Choroid plexus epithelial cell (primary cell): ENCODE measurements at regions not wholly inside any gene's neighbourhood (a gene's known extent, or its start where the extent isn't known, plus 50 kb on each side); places are given as distances from the start of the nearest gene placed in this dataset.

Experiments used
- DNase-seq: peaks from one replicate; pipeline ENCODE4 v3.0.0-alpha.2; 2010; ENCODE audit warnings: low read depth
- H3K4me3 ChIP-seq: 2 replicates; pipeline ENCODE4 v1.5.1; 2011; ENCODE audit warnings: low read depth, mild to moderate bottlenecking, control low read depth, low read length, moderate library complexity
- TF ChIP-seq, protein P1 (sequence below): conservative IDR thresholded peaks from 2 replicates; pipeline ENCODE4 v1.5.1; 2011; ENCODE audit warnings: low read depth, mild to moderate bottlenecking, control low read depth, inconsistent platforms, low read length, moderate library complexity

DNA sequence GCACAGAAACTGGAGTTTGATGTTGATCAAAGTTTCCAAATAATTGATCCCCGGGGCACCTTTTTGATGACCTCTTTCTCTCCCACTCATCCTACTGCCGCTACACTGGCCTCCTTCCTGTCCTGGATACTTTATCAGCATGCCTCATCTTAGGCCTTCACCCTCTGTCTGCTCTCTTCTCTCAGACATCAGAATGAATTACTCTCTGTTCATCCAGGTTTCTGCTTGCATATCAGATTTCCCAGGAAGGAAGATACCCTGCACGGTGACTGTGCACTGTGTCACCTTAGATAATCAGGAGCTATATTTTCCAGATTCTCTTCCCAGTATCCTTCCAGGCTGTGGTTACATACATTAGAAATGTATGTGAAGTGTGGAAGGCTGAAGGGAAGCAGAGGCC, 397.0 kb downstream of the DIRAS2 start:
- TF ChIP-seq, protein P1, sequence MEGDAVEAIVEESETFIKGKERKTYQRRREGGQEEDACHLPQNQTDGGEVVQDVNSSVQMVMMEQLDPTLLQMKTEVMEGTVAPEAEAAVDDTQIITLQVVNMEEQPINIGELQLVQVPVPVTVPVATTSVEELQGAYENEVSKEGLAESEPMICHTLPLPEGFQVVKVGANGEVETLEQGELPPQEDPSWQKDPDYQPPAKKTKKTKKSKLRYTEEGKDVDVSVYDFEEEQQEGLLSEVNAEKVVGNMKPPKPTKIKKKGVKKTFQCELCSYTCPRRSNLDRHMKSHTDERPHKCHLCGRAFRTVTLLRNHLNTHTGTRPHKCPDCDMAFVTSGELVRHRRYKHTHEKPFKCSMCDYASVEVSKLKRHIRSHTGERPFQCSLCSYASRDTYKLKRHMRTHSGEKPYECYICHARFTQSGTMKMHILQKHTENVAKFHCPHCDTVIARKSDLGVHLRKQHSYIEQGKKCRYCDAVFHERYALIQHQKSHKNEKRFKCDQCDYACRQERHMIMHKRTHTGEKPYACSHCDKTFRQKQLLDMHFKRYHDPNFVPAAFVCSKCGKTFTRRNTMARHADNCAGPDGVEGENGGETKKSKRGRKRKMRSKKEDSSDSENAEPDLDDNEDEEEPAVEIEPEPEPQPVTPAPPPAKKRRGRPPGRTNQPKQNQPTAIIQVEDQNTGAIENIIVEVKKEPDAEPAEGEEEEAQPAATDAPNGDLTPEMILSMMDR, result no peak
- no peak overlapping the region for H3K4me3 ChIP-seq
- no peak for DNase-seq

DNA sequence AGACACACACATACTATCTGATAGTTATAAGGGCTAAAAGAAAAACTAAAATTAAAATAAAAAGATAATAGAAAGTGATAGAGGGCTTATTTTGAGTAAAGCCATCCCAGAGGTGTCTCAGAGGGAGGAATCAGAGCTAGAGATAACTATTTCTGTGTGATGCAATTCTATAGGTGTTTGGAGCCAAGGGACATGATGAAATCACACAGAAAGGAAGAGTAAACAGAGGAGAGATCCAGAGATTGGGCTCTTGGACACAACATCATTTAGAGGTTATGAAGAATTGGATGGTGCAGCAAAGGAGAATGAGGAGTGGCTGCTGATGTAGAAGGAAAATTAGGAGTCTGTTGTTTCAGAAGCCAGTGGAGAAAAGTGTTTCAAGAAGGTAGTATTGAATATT, 393.5 kb downstream of the DIRAS2 start:
- DNase-seq, result no peak
- TF ChIP-seq, protein P1, result no peak
- H3K4me3 ChIP-seq, result no peak overlapping the region

DNA sequence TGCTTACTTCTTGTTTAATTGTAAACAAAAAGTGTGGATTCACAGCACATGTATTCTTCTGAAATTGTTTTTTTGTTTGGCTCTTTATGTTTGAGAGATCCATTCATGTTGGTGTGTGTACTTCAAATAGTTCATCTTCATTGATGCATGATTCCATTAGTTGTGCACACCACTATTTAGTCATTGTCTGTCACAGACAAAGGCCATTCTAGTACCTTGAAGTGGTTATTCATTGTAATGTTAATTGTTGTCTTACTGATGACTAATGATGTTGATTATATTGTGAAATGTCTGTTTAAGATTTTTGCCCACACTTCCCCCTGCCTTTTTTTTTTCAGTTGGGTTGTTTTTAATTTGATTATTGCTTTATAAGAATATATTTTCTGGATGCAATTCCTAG, 391.3 kb downstream of the DIRAS2 start:
- TF ChIP-seq, protein P1, result no peak

DNA sequence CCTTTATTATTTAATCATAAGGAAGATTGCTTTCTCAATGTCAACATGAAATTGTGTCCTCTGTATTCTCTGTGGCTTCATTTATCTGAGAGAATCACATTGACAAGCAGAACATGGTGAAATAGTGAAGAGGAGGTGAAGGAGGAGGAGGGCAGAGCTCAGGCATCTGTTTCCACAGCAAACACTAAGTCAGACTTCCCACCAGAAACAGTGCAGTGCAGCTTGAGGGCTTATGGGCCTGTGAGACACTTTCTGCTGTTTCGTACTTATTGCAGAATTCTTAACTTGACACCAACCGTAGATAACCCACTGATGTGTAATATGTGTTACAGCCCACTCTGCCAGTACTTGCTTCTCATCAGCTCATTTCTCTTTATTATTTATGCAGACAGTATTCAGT, 386.3 kb downstream of the DIRAS2 start:
- TF ChIP-seq, protein P1, result no peak
- DNase-seq, result no peak
- H3K4me3 ChIP-seq, result no peak overlapping the region

More for the DNA sequence above, 391.3 kb downstream of the DIRAS2 start:
- H3K4me3 ChIP-seq, result no peak overlapping the region
- DNase-seq, result no peak

DNA sequence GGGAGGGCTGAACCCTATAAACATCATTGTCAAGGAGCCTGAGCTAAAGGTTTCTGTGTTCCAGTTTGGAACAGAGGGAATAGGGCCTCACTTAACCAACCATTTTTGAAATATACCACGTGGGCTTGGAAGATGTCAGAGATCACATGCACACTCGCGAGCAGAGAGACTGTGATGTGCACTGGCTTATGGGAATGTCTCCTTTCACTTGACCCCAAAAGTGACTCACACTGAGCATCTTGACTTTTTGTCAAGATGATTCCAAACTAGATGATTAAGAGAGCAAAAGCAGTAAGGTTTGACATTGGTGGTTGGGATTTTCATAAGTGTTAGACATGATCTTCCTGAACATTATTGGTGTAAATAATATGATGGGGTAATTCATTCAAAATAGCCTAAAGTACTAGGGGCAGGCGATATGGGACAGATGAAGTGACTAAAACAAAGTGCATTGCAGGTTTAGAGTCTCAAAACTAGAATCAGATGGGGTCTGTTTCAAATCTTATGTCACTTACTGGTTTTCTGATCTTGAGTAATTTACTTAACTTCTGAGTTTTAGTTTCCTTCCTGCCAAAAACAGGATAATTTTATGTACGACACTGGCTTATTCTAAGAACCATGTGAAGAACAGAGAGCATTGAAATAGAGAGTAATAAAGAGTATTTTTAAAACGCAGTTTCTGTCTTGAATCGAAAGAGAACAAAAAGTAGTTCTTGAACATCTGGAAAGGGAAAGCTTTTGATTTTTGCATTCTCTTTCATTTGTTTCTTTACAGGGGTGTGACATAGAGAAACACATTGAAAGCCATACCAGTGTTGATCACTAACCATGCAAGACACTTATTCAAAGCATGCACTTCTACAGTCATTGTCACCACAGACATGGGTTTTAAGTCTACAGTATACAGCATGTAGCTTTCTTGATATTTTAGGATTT, 383.0 kb downstream of the DIRAS2 start:
- DNase-seq, result no peak
- TF ChIP-seq, protein P1, result no peak
- no peak overlapping the region for H3K4me3 ChIP-seq

DNA sequence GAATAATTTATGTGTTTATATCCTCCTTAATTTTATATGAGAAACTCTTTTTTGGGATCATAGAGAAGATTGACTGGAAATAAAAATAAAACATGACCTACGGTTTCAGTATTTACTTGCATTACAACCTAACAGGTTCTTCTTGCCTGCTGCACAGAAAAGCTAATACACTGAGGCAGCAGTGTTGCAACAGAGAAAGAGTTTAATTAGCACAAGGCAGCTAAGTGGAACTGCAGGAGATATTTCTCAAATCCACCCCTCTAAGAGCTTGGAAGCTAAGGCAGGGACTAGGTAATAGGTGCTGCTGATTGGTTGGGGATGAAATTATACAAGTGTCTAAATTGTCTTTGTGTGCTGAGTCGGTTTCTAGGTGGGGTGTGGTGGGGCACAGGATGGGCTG, 380.9 kb downstream of the DIRAS2 start:
- TF ChIP-seq, protein P1, result no peak
- DNase-seq, result no peak
- no peak overlapping the region for H3K4me3 ChIP-seq

DNA sequence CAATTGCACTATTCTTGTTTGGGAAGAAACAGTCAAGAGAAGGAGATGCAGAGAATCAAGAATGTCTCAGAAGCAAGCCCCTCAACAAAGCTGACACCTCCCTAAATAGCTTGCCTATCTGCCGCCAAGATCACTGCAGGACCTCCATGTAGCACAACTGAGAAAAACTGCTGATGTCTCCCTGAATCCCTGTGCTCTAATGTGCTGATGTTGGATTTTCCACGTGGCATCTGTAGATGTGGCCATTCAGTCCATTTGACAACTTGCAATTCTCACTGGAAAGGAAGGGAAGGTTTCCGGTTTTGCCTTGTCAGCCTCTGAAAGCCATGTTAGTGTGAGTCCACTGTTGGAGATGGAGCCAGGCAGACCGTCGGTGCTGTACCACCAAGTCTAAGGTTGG, 374.0 kb downstream of the DIRAS2 start:
- TF ChIP-seq, protein P1, result no peak
- no peak overlapping the region for H3K4me3 ChIP-seq
- DNase-seq, result no peak
